ENCODE measurements at regions not wholly inside any gene's neighbourhood (a gene's known extent, or its start where the extent isn't known, plus 50 kb on each side); places are given as distances from the start of the nearest gene placed in this dataset.
"Not testable (repeated sequence)": the region's sequence is repeated elsewhere in the genome, so short reads cannot be mapped to it uniquely, and the experiment has no call there.

GRCh38 chr15:24269923-24270322 is 405.7 kb upstream of the NPAP1 start:
- Histone ChIP-seq H3K36me3 (ENCODE audit: control insufficient read depth in 4 of 4, insufficient read depth in 4 of 4, low read length in 4 of 4) (no peaks in the 10 kb centered on the region), H3K27ac (ENCODE audit: low read depth in 1 of 2, low read length in 1 of 2) (no peak overlapping the region), H3K9me3 (ENCODE audit: control insufficient read depth in 4 of 4, insufficient read depth in 3 of 4, low read length in 3 of 4) (no peaks in the 10 kb centered on the region), H3K9ac (ENCODE audit: insufficient read depth in 1 of 2, low read length in 2 of 2) (no peak overlapping the region), H3K4me3 (no peak overlapping the region), H3K27me3 (ENCODE audit: control insufficient read depth in 3 of 3, insufficient read depth in 3 of 3, low read length in 2 of 3) (no peaks in the 10 kb centered on the region), H3K4me1 (ENCODE audit: control insufficient read depth in 5 of 5, insufficient read depth in 5 of 5, low read length in 5 of 5) (peaks cover 0 to 2% (median 0%) of the 10 kb centered on the region in 5 donors)
- TF ChIP-seq CTCF (IDR thresholded peaks at IDR 0.05; ENCODE audit: control extremely low read depth, extremely low read depth), result no peak
- 90 to 91% methylated on average over 13 of the region's 13 CpGs for WGBS, 2 donors
- DNase-seq (no peak), ATAC-seq (ENCODE audit: insufficient read depth, low FRiP score) (no peak)

GRCh38 chr15:24271496-24272244 is 403.9 kb upstream of the NPAP1 start:
- WGBS, 2 donors, result 55 to 68% methylated on average over 5 of the region's 5 CpGs
- ATAC-seq (ENCODE audit: insufficient read depth, low FRiP score); H3K27ac ChIP-seq (ENCODE audit: low read depth in 1 of 2, low read length in 1 of 2); H3K4me3 ChIP-seq; DNase-seq; H3K9ac ChIP-seq (ENCODE audit: insufficient read depth in 1 of 2, low read length in 2 of 2); H3K4me1 ChIP-seq (ENCODE audit: control insufficient read depth in 5 of 5, insufficient read depth in 5 of 5, low read length in 5 of 5); H3K36me3 ChIP-seq (ENCODE audit: control insufficient read depth in 4 of 4, insufficient read depth in 4 of 4, low read length in 4 of 4); H3K27me3 ChIP-seq (ENCODE audit: control insufficient read depth in 3 of 3, insufficient read depth in 3 of 3, low read length in 2 of 3); H3K9me3 ChIP-seq (ENCODE audit: control insufficient read depth in 4 of 4, insufficient read depth in 3 of 4, low read length in 3 of 4): not testable (repeated sequence)

- 42 to 65% methylated on average over 2 of the region's 2 CpGs for WGBS, 2 donors
- Histone ChIP-seq H3K36me3 (ENCODE audit: control insufficient read depth in 4 of 4, insufficient read depth in 4 of 4, low read length in 4 of 4) (no peaks in the 10 kb centered on the region), H3K9me3 (ENCODE audit: control insufficient read depth in 4 of 4, insufficient read depth in 3 of 4, low read length in 3 of 4) (no peaks in the 10 kb centered on the region), H3K9ac (ENCODE audit: insufficient read depth in 1 of 2, low read length in 2 of 2) (no peak overlapping the region), H3K27me3 (ENCODE audit: control insufficient read depth in 3 of 3, insufficient read depth in 3 of 3, low read length in 2 of 3) (no peaks in the 10 kb centered on the region), H3K27ac (ENCODE audit: low read depth in 1 of 2, low read length in 1 of 2) (no peak overlapping the region), H3K4me3 (no peak overlapping the region), H3K4me1 (ENCODE audit: control insufficient read depth in 5 of 5, insufficient read depth in 5 of 5, low read length in 5 of 5) (no peaks in the 10 kb centered on the region)
- ATAC-seq (ENCODE audit: insufficient read depth, low FRiP score) (no peak), DNase-seq (no peak)
- no peak for TF ChIP-seq CTCF (IDR thresholded peaks at IDR 0.05; ENCODE audit: control extremely low read depth, extremely low read depth)
Observed at GRCh38 chr15:24292837-24293236, 382.7 kb upstream of the NPAP1 start.

- H3K4me1 ChIP-seq (ENCODE audit: control insufficient read depth in 5 of 5, insufficient read depth in 5 of 5, low read length in 5 of 5); H3K27ac ChIP-seq (ENCODE audit: low read depth in 1 of 2, low read length in 1 of 2); H3K9me3 ChIP-seq (ENCODE audit: control insufficient read depth in 4 of 4, insufficient read depth in 3 of 4, low read length in 3 of 4); H3K4me3 ChIP-seq; H3K27me3 ChIP-seq (ENCODE audit: control insufficient read depth in 3 of 3, insufficient read depth in 3 of 3, low read length in 2 of 3); H3K9ac ChIP-seq (ENCODE audit: insufficient read depth in 1 of 2, low read length in 2 of 2); DNase-seq; H3K36me3 ChIP-seq (ENCODE audit: control insufficient read depth in 4 of 4, insufficient read depth in 4 of 4, low read length in 4 of 4); ATAC-seq (ENCODE audit: insufficient read depth, low FRiP score): not testable (repeated sequence)
- WGBS, 2 donors, result 62 to 70% methylated on average over 8 of the region's 8 CpGs
Observed at GRCh38 chr15:24300804-24301368, 374.7 kb upstream of the NPAP1 start.

- H3K27ac ChIP-seq (ENCODE audit: low read depth in 1 of 2, low read length in 1 of 2); H3K27me3 ChIP-seq (ENCODE audit: control insufficient read depth in 3 of 3, insufficient read depth in 3 of 3, low read length in 2 of 3); H3K9ac ChIP-seq (ENCODE audit: insufficient read depth in 1 of 2, low read length in 2 of 2); DNase-seq; ATAC-seq (ENCODE audit: insufficient read depth, low FRiP score); H3K36me3 ChIP-seq (ENCODE audit: control insufficient read depth in 4 of 4, insufficient read depth in 4 of 4, low read length in 4 of 4); H3K4me1 ChIP-seq (ENCODE audit: control insufficient read depth in 5 of 5, insufficient read depth in 5 of 5, low read length in 5 of 5); H3K9me3 ChIP-seq (ENCODE audit: control insufficient read depth in 4 of 4, insufficient read depth in 3 of 4, low read length in 3 of 4); H3K4me3 ChIP-seq: not testable (repeated sequence)
- 93 to 99% methylated on average over 1 of the region's 1 CpG for WGBS, 2 donors
Observed at GRCh38 chr15:24301999-24302398, 373.6 kb upstream of the NPAP1 start.

- H3K4me1 ChIP-seq (ENCODE audit: control insufficient read depth in 5 of 5, insufficient read depth in 5 of 5, low read length in 5 of 5); H3K27me3 ChIP-seq (ENCODE audit: control insufficient read depth in 3 of 3, insufficient read depth in 3 of 3, low read length in 2 of 3); DNase-seq; H3K9me3 ChIP-seq (ENCODE audit: control insufficient read depth in 4 of 4, insufficient read depth in 3 of 4, low read length in 3 of 4); H3K4me3 ChIP-seq; H3K36me3 ChIP-seq (ENCODE audit: control insufficient read depth in 4 of 4, insufficient read depth in 4 of 4, low read length in 4 of 4); H3K27ac ChIP-seq (ENCODE audit: low read depth in 1 of 2, low read length in 1 of 2); ATAC-seq (ENCODE audit: insufficient read depth, low FRiP score); H3K9ac ChIP-seq (ENCODE audit: insufficient read depth in 1 of 2, low read length in 2 of 2): not testable (repeated sequence)
- 47 to 57% methylated on average over 2 of the region's 2 CpGs for WGBS, 2 donors
Observed at GRCh38 chr15:24304747-24305146, 370.8 kb upstream of the NPAP1 start.

- not testable (repeated sequence) for H3K27ac ChIP-seq (ENCODE audit: low read depth in 1 of 2, low read length in 1 of 2); H3K36me3 ChIP-seq (ENCODE audit: control insufficient read depth in 4 of 4, insufficient read depth in 4 of 4, low read length in 4 of 4); DNase-seq; H3K9me3 ChIP-seq (ENCODE audit: control insufficient read depth in 4 of 4, insufficient read depth in 3 of 4, low read length in 3 of 4); H3K9ac ChIP-seq (ENCODE audit: insufficient read depth in 1 of 2, low read length in 2 of 2); H3K4me3 ChIP-seq; H3K27me3 ChIP-seq (ENCODE audit: control insufficient read depth in 3 of 3, insufficient read depth in 3 of 3, low read length in 2 of 3); ATAC-seq (ENCODE audit: insufficient read depth, low FRiP score); H3K4me1 ChIP-seq (ENCODE audit: control insufficient read depth in 5 of 5, insufficient read depth in 5 of 5, low read length in 5 of 5)
- WGBS, 2 donors, result 35 to 43% methylated on average over 1 of the region's 1 CpG
Observed at GRCh38 chr15:24305643-24306042, 369.9 kb upstream of the NPAP1 start.
